CD14-positive monocyte (primary cell): ENCODE measurements at regions not wholly inside any gene's neighbourhood (a gene's known extent, or its start where the extent isn't known, plus 50 kb on each side); places are given as distances from the start of the nearest gene placed in this dataset.

Experiments used
- DNase-seq, 3 donors: peaks; one replicate each; pipeline ENCODE4 v3.0.0-alpha.2; 2011 to 2022
- H2AFZ ChIP-seq: 2 replicates; pipeline ENCODE4 v1.6.0; 2012; ENCODE audit warnings: mild to moderate bottlenecking, low read depth, low read length, inconsistent platforms; ENCODE audit not compliant: insufficient read depth, poor library complexity, severe bottlenecking
- H3K27ac ChIP-seq, 2 donors: 1 replicate in 1 of 2; 2 replicates in 1 of 2; pipeline ENCODE4 v1.5.1; 2012 to 2013; ENCODE audit warnings: low read length in 2 of 2, control low read depth in 1 of 2, inconsistent platforms in 1 of 2, low read depth in 1 of 2, mild to moderate bottlenecking in 1 of 2
- H3K27me3 ChIP-seq, 2 donors: one replicate each; pipeline versions ENCODE4 v1.6.0 to v1.6.1; 2011 to 2013; ENCODE audit warnings: low read length in 2 of 2; ENCODE audit not compliant: control insufficient read depth in 2 of 2, insufficient read depth in 2 of 2
- H3K36me3 ChIP-seq, 2 donors: replicated peaks in 1 of 2; 1 replicate in 1 of 2; 2 replicates in 1 of 2; pipeline versions ENCODE4 v1.5.1 to v1.6.1; 2012 to 2013; ENCODE audit warnings: low read length in 2 of 2, control low read depth in 1 of 2, inconsistent platforms in 1 of 2, mild to moderate bottlenecking in 1 of 2; ENCODE audit not compliant: insufficient read depth in 2 of 2, control insufficient read depth in 1 of 2
- H3K4me1 ChIP-seq, 2 donors: 1 replicate in 1 of 2; 2 replicates in 1 of 2; pipeline versions ENCODE4 v1.5.1 to v1.6.1; 2012 to 2013; ENCODE audit warnings: low read length in 2 of 2, control low read depth in 1 of 2, inconsistent platforms in 1 of 2, mild to moderate bottlenecking in 1 of 2, moderate library complexity in 1 of 2; ENCODE audit not compliant: insufficient read depth in 2 of 2, control insufficient read depth in 1 of 2
- H3K4me2 ChIP-seq: replicated peaks from 2 replicates; pipeline ENCODE3; 2012; ENCODE audit warnings: low read length, moderate library complexity, mild to moderate bottlenecking; ENCODE audit not compliant: poor library complexity, severe bottlenecking; ENCODE audit errors: extremely low read depth
- H3K4me3 ChIP-seq, 3 experiments: fragments of 200-600 bp in 1 of 3; sonication (generic) in 1 of 3; replicated peaks in 1 of 3; 1 replicate in 2 of 3; 2 replicates in 1 of 3; pipeline ENCODE4 v1.5.1; 2011 to 2013; ENCODE audit warnings: low read length in 3 of 3, mild to moderate bottlenecking in 3 of 3, control low read depth in 2 of 3, low read depth in 2 of 3, inconsistent platforms in 1 of 3, moderate library complexity in 1 of 3
- H3K79me2 ChIP-seq: 2 replicates; pipeline ENCODE4 v1.6.0; 2012; ENCODE audit warnings: mild to moderate bottlenecking, control low read depth, inconsistent platforms, low read length, moderate library complexity; ENCODE audit not compliant: insufficient read depth
- H3K9ac ChIP-seq: 2 replicates; pipeline ENCODE4 v1.6.0; 2017; ENCODE audit warnings: low read length, mild to moderate bottlenecking; ENCODE audit not compliant: insufficient read depth, poor library complexity, severe bottlenecking
- H3K9me3 ChIP-seq, 2 donors: replicated peaks in 1 of 2; 1 replicate in 1 of 2; 2 replicates in 1 of 2; pipeline versions ENCODE4 v1.5.1 to v1.6.1; 2012 to 2013; ENCODE audit warnings: low read length in 2 of 2, control low read depth in 1 of 2; ENCODE audit not compliant: control insufficient read depth in 1 of 2, insufficient read depth in 1 of 2
- H4K20me1 ChIP-seq: 2 replicates; pipeline ENCODE4 v1.6.0; 2012; ENCODE audit warnings: mild to moderate bottlenecking, low read length, control low read depth, moderate library complexity; ENCODE audit not compliant: insufficient read depth
- H3K27ac Mint-ChIP-seq, 7 donors: one replicate each; pipeline ENCODE4 v1.8.0; 2020; ENCODE audit warnings: mild to moderate bottlenecking in 7 of 7, mixed read lengths in 7 of 7, moderate library complexity in 6 of 7, inconsistent platforms in 2 of 7
- H3K27me3 Mint-ChIP-seq, 3 donors: one replicate each; pipeline ENCODE4 v1.8.0; 2021 to 2022; ENCODE audit warnings: low read depth in 3 of 3, mild to moderate bottlenecking in 3 of 3, mixed read lengths in 3 of 3, moderate library complexity in 3 of 3, inconsistent platforms in 1 of 3
- H3K36me3 Mint-ChIP-seq, 2 donors: one replicate each; pipeline ENCODE4 v1.8.0; 2020; ENCODE audit warnings: mixed read lengths in 2 of 2, inconsistent platforms in 1 of 2, mild to moderate bottlenecking in 1 of 2
- H3K4me1 Mint-ChIP-seq: one replicate; pipeline ENCODE4 v1.8.0; 2020; ENCODE audit warnings: mild to moderate bottlenecking, mixed read lengths
- H3K4me3 Mint-ChIP-seq, 2 donors: one replicate each; pipeline ENCODE4 v1.8.0; 2020; ENCODE audit warnings: mild to moderate bottlenecking in 2 of 2, mixed read lengths in 2 of 2, moderate library complexity in 1 of 2
- H3K9me3 Mint-ChIP-seq, 7 donors: one replicate each; pipeline ENCODE4 v1.8.0; 2020 to 2022; ENCODE audit warnings: mixed read lengths in 7 of 7, mild to moderate bottlenecking in 6 of 7, moderate library complexity in 6 of 7, inconsistent platforms in 2 of 7
- WGBS: methylation state at CpG from one replicate; pipeline ENCODE4 v1.1.5; 2013; ENCODE audit warnings: missing lambda C conversion rate; ENCODE audit not compliant: insufficient coverage; 5-methylcytosine and 5-hydroxymethylcytosine counted together
- intact Hi-C, 2 donors: fragments of 100-400 bp; cut with micrococcal nuclease; formaldehyde crosslinking; loops; one replicate each; pipeline versions ENCODE4 v1.15.0 to v1.15.1; 2023
- TF ChIP-seq, protein P1 (sequence below): fragments of 200-600 bp; IDR thresholded peaks from one replicate; pipeline ENCODE4 v1.8.0; 2022; ENCODE audit warnings: antibody characterized with exemption, mild to moderate bottlenecking

DNA sequence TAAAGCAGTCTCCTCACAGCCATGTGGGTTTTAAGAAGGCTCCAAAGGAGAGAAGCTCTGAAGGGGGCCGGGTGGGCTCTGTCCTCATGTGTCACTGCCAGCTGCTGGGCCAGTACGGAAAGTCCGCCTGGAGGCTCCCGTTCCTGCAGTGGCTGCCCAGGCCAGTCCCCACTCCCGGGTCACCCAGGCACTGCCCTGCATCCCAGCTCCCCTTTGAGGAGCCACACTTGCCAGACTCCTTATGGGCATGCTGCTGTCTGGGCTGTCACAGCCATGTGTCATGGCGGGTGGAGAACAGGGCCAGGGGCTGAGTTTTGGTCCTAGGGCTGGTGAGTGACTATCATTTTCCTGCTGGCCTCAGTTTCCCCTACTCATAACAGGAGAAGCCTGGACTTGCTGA lies 79.4 kb upstream of the ACTRT2 start:
- no peak overlapping the region for H3K4me3 Mint-ChIP-seq
- WGBS = 95% methylated on average over 5 of the region's 6 CpGs
- peaks cover 3 to 8% (median 4%) of the 10 kb centered on the region in 3 donors for H3K27me3 Mint-ChIP-seq
- H2AFZ ChIP-seq = no peak overlapping the region
- H3K4me1 Mint-ChIP-seq = no peaks in the 10 kb centered on the region
- peaks cover 6 to 21% (median 15%) of the 10 kb centered on the region in 7 donors for H3K9me3 Mint-ChIP-seq
- no peak overlapping the region for H3K4me2 ChIP-seq
- TF ChIP-seq, protein P1, sequence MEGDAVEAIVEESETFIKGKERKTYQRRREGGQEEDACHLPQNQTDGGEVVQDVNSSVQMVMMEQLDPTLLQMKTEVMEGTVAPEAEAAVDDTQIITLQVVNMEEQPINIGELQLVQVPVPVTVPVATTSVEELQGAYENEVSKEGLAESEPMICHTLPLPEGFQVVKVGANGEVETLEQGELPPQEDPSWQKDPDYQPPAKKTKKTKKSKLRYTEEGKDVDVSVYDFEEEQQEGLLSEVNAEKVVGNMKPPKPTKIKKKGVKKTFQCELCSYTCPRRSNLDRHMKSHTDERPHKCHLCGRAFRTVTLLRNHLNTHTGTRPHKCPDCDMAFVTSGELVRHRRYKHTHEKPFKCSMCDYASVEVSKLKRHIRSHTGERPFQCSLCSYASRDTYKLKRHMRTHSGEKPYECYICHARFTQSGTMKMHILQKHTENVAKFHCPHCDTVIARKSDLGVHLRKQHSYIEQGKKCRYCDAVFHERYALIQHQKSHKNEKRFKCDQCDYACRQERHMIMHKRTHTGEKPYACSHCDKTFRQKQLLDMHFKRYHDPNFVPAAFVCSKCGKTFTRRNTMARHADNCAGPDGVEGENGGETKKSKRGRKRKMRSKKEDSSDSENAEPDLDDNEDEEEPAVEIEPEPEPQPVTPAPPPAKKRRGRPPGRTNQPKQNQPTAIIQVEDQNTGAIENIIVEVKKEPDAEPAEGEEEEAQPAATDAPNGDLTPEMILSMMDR = no peak
- H3K4me3 ChIP-seq = no peak overlapping the region
- no peaks in the 10 kb centered on the region for H3K4me1 ChIP-seq
- H3K27me3 ChIP-seq = no peaks in the 10 kb centered on the region
- H3K27ac ChIP-seq = no peak overlapping the region
- H3K9ac ChIP-seq = no peak overlapping the region
- H3K36me3 ChIP-seq = no peaks in the 10 kb centered on the region
- H3K27ac Mint-ChIP-seq = no peak overlapping the region
- no peaks in the 10 kb centered on the region for H4K20me1 ChIP-seq
- peaks cover 8 to 16% of the 10 kb centered on the region in 2 donors for H3K9me3 ChIP-seq
- no peaks in the 10 kb centered on the region for H3K36me3 Mint-ChIP-seq
- intact Hi-C loops = no loop called here
- no peaks in the 10 kb centered on the region for H3K79me2 ChIP-seq
- no peak for DNase-seq

- Histone ChIP-seq H3K4me1 (no peaks in the 10 kb centered on the region), H4K20me1 (no peaks in the 10 kb centered on the region), H3K4me3 (no peak overlapping the region), H3K9ac (no peak overlapping the region), H3K4me2 (no peak overlapping the region), H2AFZ (no peak overlapping the region), H3K27ac (no peak overlapping the region), H3K36me3 (no peaks in the 10 kb centered on the region), H3K27me3 (peaks cover 0 to 3% of the 10 kb centered on the region in 2 donors), H3K79me2 (no peaks in the 10 kb centered on the region), H3K9me3 (peaks cover 8 to 16% of the 10 kb centered on the region in 2 donors)
- Mint-ChIP-seq H3K27me3 (peaks cover 6 to 13% (median 9%) of the 10 kb centered on the region in 3 donors), H3K27ac (no peak overlapping the region), H3K4me1 (no peaks in the 10 kb centered on the region), H3K4me3 (no peak overlapping the region), H3K9me3 (peaks cover 6 to 21% (median 15%) of the 10 kb centered on the region in 7 donors), H3K36me3 (no peaks in the 10 kb centered on the region)
- no peak for DNase-seq
- intact Hi-C loops = no loop called here
- TF ChIP-seq, protein P1 = no peak
- WGBS = 98% methylated on average over 5 of the region's 5 CpGs
Observed at GRCh38 chr1:2942410-2942809, 78.9 kb upstream of the ACTRT2 start.
